Fibroblast of villous mesenchyme (primary cell): ENCODE measurements at regions not wholly inside any gene's neighbourhood (a gene's known extent, or its start where the extent isn't known, plus 50 kb on each side); places are given as distances from the start of the nearest gene placed in this dataset.

ENCODE experiments used
- DNase-seq: peaks from one replicate; pipeline ENCODE4 v3.0.0-alpha.2; 2010; ENCODE audit warnings: low read depth
- H3K4me3 ChIP-seq: 2 replicates; pipeline ENCODE4 v1.5.1; 2011; ENCODE audit warnings: low read depth, mild to moderate bottlenecking, low read length
- CTCF ChIP-seq: IDR thresholded peaks from 2 replicates; pipeline ENCODE4 v1.5.1; 2012; ENCODE audit warnings: low read depth, mild to moderate bottlenecking, low read length; ENCODE audit not compliant: insufficient read depth

DNA sequence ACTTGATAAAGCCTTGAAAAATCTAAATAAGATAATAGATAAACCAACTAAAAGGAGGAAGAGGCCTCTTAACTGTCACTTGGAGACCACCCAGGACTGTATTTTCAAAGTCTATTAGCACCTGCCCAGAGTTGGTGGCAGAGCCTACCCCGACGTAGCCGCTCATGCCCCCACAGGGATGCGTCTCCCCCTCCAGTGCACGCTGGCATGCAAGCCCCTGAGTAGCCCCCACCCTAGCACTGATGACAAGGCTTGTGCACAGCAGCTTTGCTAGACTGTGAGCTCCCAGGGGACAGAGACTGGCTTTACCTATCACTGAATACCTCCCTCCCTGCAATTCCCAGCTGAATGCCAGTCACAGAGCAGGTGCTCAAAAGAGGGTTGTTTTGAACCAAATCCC is 54.1 kb upstream of the HES1 start:
- TF ChIP-seq CTCF, result no peak
- H3K4me3 ChIP-seq, result no peak overlapping the region
- DNase-seq, result no peak

DNA sequence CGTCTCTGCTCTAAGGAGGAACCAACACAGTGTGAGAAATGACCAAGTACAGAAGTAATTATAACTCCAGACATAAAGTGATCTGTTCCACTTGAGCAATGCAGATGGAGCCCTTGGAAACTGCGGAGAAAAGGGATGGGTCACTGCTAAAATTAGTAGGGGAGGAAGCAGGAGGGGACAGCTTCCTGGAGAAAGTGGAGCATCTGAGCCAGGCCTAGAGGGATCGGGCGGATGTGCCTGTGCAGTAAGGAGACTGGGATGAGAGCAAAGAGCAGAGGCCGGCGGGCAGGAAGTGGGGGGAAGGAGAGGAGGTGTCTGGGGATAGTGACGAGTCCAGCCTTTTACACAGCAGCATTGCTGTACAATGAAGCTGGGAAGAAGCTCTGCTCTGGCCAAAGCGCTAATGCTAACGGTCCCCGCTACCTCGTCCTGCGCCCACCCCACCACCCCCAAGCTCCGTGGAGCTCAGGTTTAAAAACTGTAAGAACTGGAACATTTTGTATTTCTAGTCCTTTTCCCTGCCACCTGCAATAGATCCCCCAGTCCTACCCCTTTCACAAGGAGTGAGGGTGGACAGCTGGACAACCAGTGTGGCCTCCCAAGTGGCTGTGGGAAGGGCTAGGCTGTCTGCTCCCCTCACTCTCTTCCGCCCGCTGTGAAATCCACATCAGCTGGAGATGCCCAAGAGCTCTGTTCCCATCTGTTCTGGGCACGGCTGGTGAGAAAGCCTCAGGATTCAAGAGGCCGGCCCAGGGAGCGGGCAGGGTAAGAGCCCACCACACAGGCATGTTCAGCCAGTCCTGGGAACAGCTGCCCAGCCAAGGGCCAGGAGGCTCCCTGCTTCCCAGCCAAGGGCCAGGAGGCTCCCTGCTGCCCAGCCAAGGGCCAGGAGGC is 53.0 kb upstream of the HES1 start:
- no peak for TF ChIP-seq CTCF
- no peak overlapping the region for H3K4me3 ChIP-seq
- DNase-seq, result peak; percentile 68

- DNase-seq, result no peak
- H3K4me3 ChIP-seq, result no peak overlapping the region
- no peak for TF ChIP-seq CTCF
These were observed 52.2 kb upstream of the HES1 start for GRCh38 chr3:194083637-194084224.

DNA sequence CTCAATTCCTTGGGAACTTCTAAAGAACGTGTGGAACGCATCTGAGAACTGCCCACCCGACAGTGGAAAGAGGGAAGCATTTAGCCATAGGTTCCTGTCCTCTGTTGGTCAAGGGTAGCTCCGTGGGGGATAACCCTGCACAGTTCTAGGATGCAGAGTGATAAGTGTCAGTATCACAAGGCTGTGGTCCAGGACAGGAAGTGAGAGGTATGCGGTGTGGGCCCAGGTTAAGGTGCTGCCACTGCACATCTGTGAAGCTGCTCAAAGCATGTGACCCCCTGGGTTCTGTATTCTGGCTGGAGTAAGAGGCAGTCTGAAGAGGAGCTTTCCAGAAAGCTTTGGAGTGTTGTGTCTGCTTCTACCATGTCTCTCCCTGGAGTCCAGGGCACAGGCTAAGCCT is 51.7 kb upstream of the HES1 start:
- no peak overlapping the region for H3K4me3 ChIP-seq
- DNase-seq, result no peak
- TF ChIP-seq CTCF, result no peak
